Heart left ventricle (tissue), 16 donors: ENCODE measurements at regions not wholly inside any gene's neighbourhood (a gene's known extent, or its start where the extent isn't known, plus 50 kb on each side); places are given as distances from the start of the nearest gene placed in this dataset.

Experiments used
- ATAC-seq, 4 donors: fragments of 200-7000 bp; cut with Tn5 transposase; one replicate each; pipeline ENCODE4 v1.9.1; 2020 to 2022; ENCODE audit warnings: moderate library complexity in 4 of 4, mild to moderate bottlenecking in 3 of 4, moderate number of reproducible peaks in 1 of 4
- DNase-seq, 5 donors: peaks; one replicate each; pipeline ENCODE4 v3.0.0-alpha.2; 2020
- H3K27ac ChIP-seq, 12 donors: fragments of 200-600 bp; sonication (generic) in 4 of 12; one replicate each; pipeline versions ENCODE4 v1.5.0 to v1.8.0; 2016 to 2022; ENCODE audit warnings: mild to moderate bottlenecking in 2 of 12
- H3K27me3 ChIP-seq, 9 donors: fragments of 200-600 bp; sonication (generic) in 2 of 9; one replicate each; pipeline versions ENCODE4 v1.5.1 to v1.8.0; 2016 to 2022; ENCODE audit warnings: mild to moderate bottlenecking in 3 of 9
- H3K36me3 ChIP-seq, 9 donors: fragments of 200-600 bp; sonication (generic) in 2 of 9; one replicate each; pipeline versions ENCODE4 v1.5.0 to v1.8.0; 2018 to 2022; ENCODE audit warnings: mild to moderate bottlenecking in 2 of 9
- H3K4me1 ChIP-seq, 12 donors: fragments of 200-600 bp; sonication (generic) in 4 of 12; one replicate each; pipeline versions ENCODE4 v1.5.0 to v1.8.0; 2016 to 2022; ENCODE audit warnings: mild to moderate bottlenecking in 3 of 12
- H3K4me3 ChIP-seq, 12 donors: fragments of 200-600 bp; sonication (generic) in 4 of 12; one replicate each; pipeline versions ENCODE4 v1.5.0 to v1.8.0; 2017 to 2022; ENCODE audit warnings: mild to moderate bottlenecking in 9 of 12, moderate library complexity in 4 of 12
- H3K9me3 ChIP-seq, 12 donors: fragments of 200-600 bp; sonication (generic) in 4 of 12; one replicate each; pipeline versions ENCODE4 v1.5.0 to v1.8.0; 2016 to 2022; ENCODE audit warnings: mild to moderate bottlenecking in 1 of 12
- CTCF ChIP-seq, 12 donors: fragments of 200-600 bp; sonication (generic) in 4 of 12; IDR thresholded peaks; one replicate each; pipeline versions ENCODE4 v1.5.0 to v1.8.0; 2018 to 2022; ENCODE audit warnings: antibody characterized with exemption in 12 of 12, mild to moderate bottlenecking in 5 of 12
- POLR2A ChIP-seq, 2 donors: fragments of 450-650 bp; IDR thresholded peaks; one replicate each; pipeline ENCODE4 v1.6.1; 2017; ENCODE audit warnings: antibody characterized with exemption in 2 of 2, mild to moderate bottlenecking in 2 of 2, moderate library complexity in 2 of 2
- WGBS, 4 donors: extraction: QIAGEN DNeasy Blood & Tissue Kit in 2 of 4; methylation state at CpG; one replicate each; pipeline versions ENCODE4 v1.1.5 to v1.1.7; 2013 to 2018; 5-methylcytosine and 5-hydroxymethylcytosine counted together
- intact Hi-C, 10 donors: fragments of 100-400 bp; cut with DNase I; formaldehyde crosslinking; loops; one replicate each; pipeline versions ENCODE4 v1.11.1 to v1.14.2; 2022
- donor health status: ischemic (EF 13 %, LVEDD 7.1; RV severe dilation, severe dysfunction).
- donor health status: healthy with polysubstance abuse.
- donor health status: DM: no; HTN: yes; CAD: no.
- donor health status: DM: no; HTN: no; CAD: no.
- donor health status: ischemic (EF 25% LVEDD 6.9; RV normal size, moderate dysfunction).
- donor health status: ischemic (EF 25% LVEDD 5.7; RV mildly dilated, moderate dysfunction).
- donor health status: healthy.
- donor health status: DM: yes; HTN: yes; CAD: no.
- donor health status: ischemic (EF 35%, LVEDD 5.7; RV mildly dilated, moderate dysfunction).
- donor health status: nonischemic (EF 11% LVEDD 7.7; RV severe dilation, severe dysfunction).
- donor health status: DM: yes; HTN: yes; CAD: no.
- donor health status: PGD.
- donor health status: ischemic (EF 29% LVEDD 5.4; RV normal size, mild dysfunction).
- donor health status: nonischemic (EF 23%, LVEDD 6.1; RV moderate dilation, normal function).

DNA sequence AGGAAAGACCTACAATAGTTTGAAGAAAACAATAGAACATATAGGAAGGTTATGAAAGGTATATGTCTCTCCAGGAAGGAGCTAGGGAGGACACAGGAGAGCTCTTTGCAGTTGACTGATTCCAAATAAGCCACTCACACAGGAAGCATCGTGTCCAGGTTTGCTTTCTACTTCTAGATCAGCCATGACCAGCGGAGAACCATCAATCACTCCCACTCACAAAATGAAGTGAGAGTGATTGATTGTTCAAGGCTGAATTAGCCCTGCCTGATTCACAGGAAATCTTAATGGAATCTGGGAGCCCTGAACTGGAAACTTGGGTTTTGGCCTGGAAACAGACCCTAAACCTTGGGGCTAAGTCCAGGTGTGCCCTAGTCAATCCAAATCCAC lies 1292.2 kb upstream of the ZEB2 start:
- no peak for ATAC-seq

DNA sequence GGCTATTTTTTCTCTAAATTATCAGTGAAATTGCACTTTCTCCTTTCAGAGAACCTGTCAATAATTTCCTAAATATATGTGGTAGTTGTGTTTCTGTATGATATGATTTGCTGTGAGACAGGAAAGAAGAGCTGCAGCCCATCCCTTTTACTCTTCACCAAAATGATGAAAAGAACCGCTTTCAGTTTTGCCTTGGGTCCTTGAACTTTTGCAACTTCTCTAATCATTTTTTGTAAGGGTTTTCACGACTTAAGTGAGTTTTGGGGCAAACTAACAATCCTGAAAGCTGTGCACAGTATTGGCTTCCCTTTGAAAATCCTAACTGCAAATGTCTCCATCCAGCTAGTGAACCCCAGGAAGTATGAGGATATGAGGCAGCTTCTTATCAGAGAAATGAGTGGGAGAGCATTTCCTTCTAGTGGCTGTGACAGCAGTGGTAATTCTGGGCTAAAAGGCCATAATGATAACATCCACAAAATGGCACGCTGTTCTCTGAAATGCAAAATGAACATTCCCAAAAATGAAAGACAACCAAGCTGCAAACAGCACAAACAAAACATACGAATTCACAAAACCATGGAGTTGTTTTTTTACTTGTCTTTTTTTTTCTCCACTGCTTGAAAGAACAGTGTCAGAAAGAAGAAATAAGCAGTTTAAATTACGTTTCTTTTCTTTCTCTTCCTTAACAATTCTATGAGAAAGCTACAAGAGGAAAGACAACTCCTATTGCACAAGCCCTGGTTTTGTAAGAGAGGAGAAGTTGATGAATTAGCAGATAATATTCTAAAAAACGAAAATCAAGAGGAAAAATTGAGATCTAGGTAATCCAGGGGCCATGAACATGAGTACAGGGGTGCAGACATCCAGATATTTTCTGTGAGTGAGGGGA lies 1291.6 kb upstream of the ZEB2 start:
- Histone ChIP-seq H3K4me3 (peak overlapping the region in 3 of 12 donors; percentile 4 to 17 (median 8)), H3K36me3 (no peaks in the 10 kb centered on the region), H3K9me3 (no peaks in the 10 kb centered on the region), H3K27ac (peak overlapping the region in 2 of 12 donors; percentile 29 to 72), H3K4me1 (peaks cover 0 to 8% (median 0%) of the 10 kb centered on the region in 12 donors), H3K27me3 (no peaks in the 10 kb centered on the region)
- DNase-seq (no peak), ATAC-seq (peak in 1 of 4 donors; percentile 34)
- TF ChIP-seq POLR2A (IDR thresholded peaks at IDR 0.05) (no peak), CTCF (IDR thresholded peaks at IDR 0.05) (no peak)
- 37 to 48% (median 42%) methylated on average over 6 of the region's 6 CpGs for WGBS, 4 donors
- intact Hi-C loops, result no loop called here

More for the DNA sequence above, 1292.2 kb upstream of the ZEB2 start:
- DNase-seq, result no peak
- 62 to 78% (median 74%) methylated on average over 2 of the region's 2 CpGs for WGBS, 4 donors
- H3K4me1 ChIP-seq, result peaks cover 0 to 8% (median 0%) of the 10 kb centered on the region in 12 donors
- intact Hi-C loops, result no loop called here
- TF ChIP-seq CTCF (IDR thresholded peaks at IDR 0.05) (no peak), POLR2A (IDR thresholded peaks at IDR 0.05) (no peak)
- no peaks in the 10 kb centered on the region for H3K36me3 ChIP-seq
- peak overlapping the region in 2 of 12 donors; percentile 29 to 72 for H3K27ac ChIP-seq
- H3K9me3 ChIP-seq, result no peaks in the 10 kb centered on the region
- H3K27me3 ChIP-seq, result no peaks in the 10 kb centered on the region
- H3K4me3 ChIP-seq, result no peak overlapping the region

GRCh38 chr2:145807968-145808367 lies 1288.0 kb upstream of the ZEB2 start:
- no peak overlapping the region for H3K27ac ChIP-seq
- DNase-seq (no peak), ATAC-seq (no peak)
- H3K27me3 ChIP-seq, result no peaks in the 10 kb centered on the region
- H3K4me1 ChIP-seq, result peaks cover 0 to 8% (median 0%) of the 10 kb centered on the region in 12 donors
- H3K36me3 ChIP-seq, result no peaks in the 10 kb centered on the region
- H3K4me3 ChIP-seq, result no peak overlapping the region
- TF ChIP-seq POLR2A (IDR thresholded peaks at IDR 0.05) (no peak), CTCF (IDR thresholded peaks at IDR 0.05) (no peak)
- no peaks in the 10 kb centered on the region for H3K9me3 ChIP-seq
- intact Hi-C loops, result no loop called here

GRCh38 chr2:145807554-145807953 lies 1287.6 kb upstream of the ZEB2 start:
- Histone ChIP-seq H3K4me1 (peaks cover 0 to 6% (median 0%) of the 10 kb centered on the region in 12 donors), H3K27ac (no peak overlapping the region), H3K27me3 (no peaks in the 10 kb centered on the region), H3K4me3 (no peak overlapping the region), H3K36me3 (no peaks in the 10 kb centered on the region), H3K9me3 (no peaks in the 10 kb centered on the region)
- 88 to 93% (median 90%) methylated on average over 3 of the region's 3 CpGs for WGBS, 4 donors
- no peak for ATAC-seq
- intact Hi-C loops, result no loop called here
- no peak for DNase-seq
- TF ChIP-seq POLR2A (IDR thresholded peaks at IDR 0.05) (no peak), CTCF (IDR thresholded peaks at IDR 0.05) (no peak)
